SK-N-SH (cell line): ENCODE measurements at regions not wholly inside any gene's neighbourhood (a gene's known extent, or its start where the extent isn't known, plus 50 kb on each side); places are given as distances from the start of the nearest gene placed in this dataset.

Source experiments
- CTCF ChIA-PET: fragments of 300-600, 350-600 bp; formaldehyde crosslinking; extraction: SDS; loops from one replicate; lab custom pipeline; 2021; lab: Yijun Ruan, JAX
- POLR2A ChIA-PET: fragments of 350-600 bp; sonication (Branson Sonifier 250); formaldehyde crosslinking; extraction: SDS; loops from one replicate; lab custom pipeline; 2020; ENCODE audit warnings: antibody characterized with exemption, inconsistent platforms; lab: Yijun Ruan, JAX
- DNase-seq: peaks from one replicate; pipeline ENCODE4 v3.0.0; 2012
- H2AFZ ChIP-seq: fragments of 200-600 bp; sonication (generic); 2 replicates; pipeline ENCODE4 v1.8.1; 2016; ENCODE audit warnings: antibody characterized with exemption, mild to moderate bottlenecking, low read depth
- H3F3A ChIP-seq: fragments of 200-600 bp; sonication (generic); replicated peaks from 2 replicates; pipeline ENCODE3; 2016; ENCODE audit warnings: antibody characterized with exemption, mild to moderate bottlenecking; ENCODE audit not compliant: insufficient read depth
- H3K27ac ChIP-seq, 2 experiments: fragments of 200-500 bp in 1 of 2; fragments of 200-600 bp in 1 of 2; sonication (Bioruptor generic) in 1 of 2; sonication (generic), shearing (Covaris generic) in 1 of 2; 2 replicates each; pipeline versions ENCODE4 v1.5.1 to v1.6.1; 2014 to 2016; ENCODE audit warnings: low read depth in 2 of 2, inconsistent platforms in 1 of 2, low read length in 1 of 2, mild to moderate bottlenecking in 1 of 2, mixed read lengths in 1 of 2
- H3K27me3 ChIP-seq: fragments of 200-600 bp; sonication (generic), shearing (Covaris generic); 2 replicates; pipeline ENCODE4 v1.6.1; 2016; ENCODE audit warnings: mixed run types; ENCODE audit not compliant: insufficient read depth
- H3K36me3 ChIP-seq, 2 experiments: fragments of 200-500 bp in 1 of 2; fragments of 200-600 bp in 1 of 2; sonication (Bioruptor generic) in 1 of 2; sonication (generic) in 1 of 2; replicated peaks in 1 of 2; 2 replicates each; pipeline versions ENCODE3 to v1.5.1; 2014 to 2016; ENCODE audit warnings: low read length in 1 of 2, mild to moderate bottlenecking in 1 of 2; ENCODE audit not compliant: insufficient read depth in 2 of 2, control insufficient read depth in 1 of 2
- H3K4me1 ChIP-seq, 2 experiments: fragments of 200-500 bp in 1 of 2; fragments of 200-600 bp in 1 of 2; sonication (Bioruptor generic) in 1 of 2; sonication (generic), shearing (Covaris generic) in 1 of 2; 2 replicates each; pipeline versions ENCODE4 v1.5.1 to v1.6.1; 2014 to 2016; ENCODE audit warnings: low read depth in 1 of 2, low read length in 1 of 2, mixed run types in 1 of 2; ENCODE audit not compliant: insufficient read depth in 2 of 2, control insufficient read depth in 1 of 2
- H3K4me2 ChIP-seq: fragments of 200-600 bp; sonication (generic), shearing (Covaris generic); 2 replicates; pipeline ENCODE4 v1.6.1; 2017; ENCODE audit warnings: mixed run types
- H3K4me3 ChIP-seq, 2 experiments: fragments of 200-500 bp in 1 of 2; fragments of 200-600 bp in 1 of 2; sonication (Bioruptor generic) in 1 of 2; sonication (generic), shearing (Covaris generic) in 1 of 2; 2 replicates each; pipeline versions ENCODE4 v1.5.1 to v1.8.1; 2014 to 2016; ENCODE audit warnings: low read depth in 2 of 2, inconsistent platforms in 1 of 2, low read length in 1 of 2, mild to moderate bottlenecking in 1 of 2, mixed read lengths in 1 of 2, moderate library complexity in 1 of 2
- H3K79me2 ChIP-seq: fragments of 200-600 bp; sonication (generic); 2 replicates; pipeline ENCODE4 v1.8.1; 2017; ENCODE audit warnings: mild to moderate bottlenecking; ENCODE audit not compliant: insufficient read depth
- H3K9ac ChIP-seq: fragments of 200-600 bp; sonication (generic); 2 replicates; pipeline ENCODE4 v1.6.1; 2017; ENCODE audit warnings: mixed run types
- H3K9me2 ChIP-seq: fragments of 200-600 bp; sonication (generic); 2 replicates; pipeline ENCODE4 v1.6.1; 2017; ENCODE audit warnings: mixed run types
- H3K9me3 ChIP-seq: fragments of 200-600 bp; sonication (generic); 2 replicates; pipeline ENCODE4 v1.6.1; 2017; ENCODE audit warnings: mixed run types, mild to moderate bottlenecking, moderate library complexity
- H4K20me1 ChIP-seq: fragments of 200-600 bp; sonication (generic); 2 replicates; pipeline ENCODE4 v1.6.1; 2017; ENCODE audit warnings: mild to moderate bottlenecking, mixed run types; ENCODE audit not compliant: insufficient read depth
- CHD2 ChIP-seq: fragments of 150-350 bp; IDR thresholded peaks from 2 replicates; pipeline ENCODE4 v1.6.1; 2018; ENCODE audit warnings: low read length; ENCODE audit not compliant: partially characterized antibody
- EZH2phosphoT487 ChIP-seq: fragments of 200-600 bp; sonication (generic); IDR thresholded peaks from 2 replicates; pipeline ENCODE4 v1.6.1; 2017; ENCODE audit warnings: low read depth, mixed run types, mild to moderate bottlenecking, antibody characterized with exemption, moderate library complexity, borderline replicate concordance
- FOSL2 ChIP-seq: IDR thresholded peaks from 2 replicates; pipeline ENCODE4 v1.4.0; 2012; ENCODE audit warnings: low read depth, mild to moderate bottlenecking, moderate library complexity, borderline replicate concordance
- FOXJ3 ChIP-seq: sonication (generic); formaldehyde crosslinking; IDR thresholded peaks from 2 replicates; pipeline ENCODE4 v1.5.1; 2020; ENCODE audit warnings: mild to moderate bottlenecking, missing genetic modification reagents
- FOXM1 ChIP-seq: IDR thresholded peaks from 2 replicates; pipeline ENCODE4 v1.4.0; 2012; ENCODE audit warnings: low read depth, mild to moderate bottlenecking
- JUND ChIP-seq: IDR thresholded peaks from 2 replicates; pipeline ENCODE4 v1.4.0; 2012
- MEF2A ChIP-seq: IDR thresholded peaks from 2 replicates; pipeline ENCODE4 v1.4.0; 2012; ENCODE audit warnings: low read depth, borderline replicate concordance
- MXI1 ChIP-seq: IDR thresholded peaks from 2 replicates; pipeline ENCODE4 v1.6.1; 2012; ENCODE audit warnings: mild to moderate bottlenecking, low read depth, low read length, improper control_type of control experiment
- POLR2AphosphoS5 ChIP-seq: IDR thresholded peaks from 2 replicates; pipeline ENCODE4 v1.6.1; 2012; ENCODE audit warnings: low read depth, low read length
- RCOR1 ChIP-seq: fragments of 150-350 bp; IDR thresholded peaks from 2 replicates; pipeline ENCODE4 v1.6.1; 2017; ENCODE audit warnings: antibody characterized with exemption, low read length
- RFX5 ChIP-seq: IDR thresholded peaks from 2 replicates; pipeline ENCODE4 v1.6.1; 2012; ENCODE audit warnings: mild to moderate bottlenecking, improper control_type of control experiment, low read length
- SIN3A ChIP-seq: IDR thresholded peaks from 2 replicates; pipeline ENCODE4 v1.6.1; 2012; ENCODE audit warnings: low read depth, mild to moderate bottlenecking, low read length, moderate library complexity, borderline replicate concordance
- TCF12 ChIP-seq: IDR thresholded peaks from 2 replicates; pipeline ENCODE4 v1.4.0; 2012
- TEAD4 ChIP-seq: IDR thresholded peaks from 2 replicates; pipeline ENCODE4 v1.4.0; 2012; ENCODE audit warnings: mild to moderate bottlenecking, borderline replicate concordance; ENCODE audit not compliant: insufficient read depth
- YY1 ChIP-seq: IDR thresholded peaks from 2 replicates; pipeline ENCODE4 v1.4.0; 2012; ENCODE audit warnings: low read depth, mild to moderate bottlenecking
- WGBS: methylation state at CpG from one replicate; pipeline ENCODE4 v1.1.6; 2017; ENCODE audit warnings: low lambda C conversion rate; 5-methylcytosine and 5-hydroxymethylcytosine counted together
- TF ChIP-seq, protein P1 (sequence below): fragments of 150-350 bp; IDR thresholded peaks from 2 replicates; pipeline ENCODE4 v1.6.1; 2017; ENCODE audit warnings: antibody characterized with exemption, low read length, low read depth, borderline replicate concordance
- TF ChIP-seq, protein P2 (sequence below): fragments of 200-600 bp; sonication (generic); IDR thresholded peaks from 2 replicates; pipeline ENCODE4 v1.6.1; 2017; ENCODE audit warnings: antibody characterized with exemption, mild to moderate bottlenecking, moderate library complexity
- TF ChIP-seq, protein P3 (sequence below): IDR thresholded peaks from 2 replicates; pipeline ENCODE4 v1.4.0; 2012; ENCODE audit warnings: low read depth, borderline replicate concordance
- TF ChIP-seq, protein P4 (sequence below): IDR thresholded peaks from 2 replicates; pipeline ENCODE4 v1.4.0; 2012; ENCODE audit warnings: low read depth
- TF ChIP-seq, protein P5 (sequence below): IDR thresholded peaks from 2 replicates; pipeline ENCODE4; 2012

DNA sequence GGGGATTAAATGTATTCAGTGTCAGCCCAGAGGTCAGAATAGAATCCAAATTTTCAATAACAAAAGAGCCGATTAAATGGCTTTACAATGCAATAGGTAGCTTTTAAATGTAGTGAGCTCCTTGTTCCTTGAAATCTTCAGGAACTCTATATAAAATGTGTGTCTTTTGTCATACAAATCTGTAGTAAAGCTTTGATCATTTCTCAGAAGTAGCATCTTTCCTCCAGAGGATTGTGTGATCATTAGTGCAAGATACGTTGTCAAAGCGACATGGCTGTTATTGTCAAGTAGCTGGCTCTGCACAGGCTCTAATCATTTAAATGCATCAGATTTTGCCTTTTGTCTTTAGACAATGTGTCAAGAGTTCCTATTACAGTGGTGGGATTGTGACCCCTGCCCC, 116.1 kb upstream of the NAMPT start:
- POLR2A ChIA-PET: no interaction called here
- 98% methylated on average over 3 of the region's 3 CpGs for WGBS
- CTCF ChIA-PET: interaction anchor here (0.6 to 3.5 kb wide), 6 partner anchors 10 to 224 kb away, joined by 3 to 13 read pairs (median 4); no protein-coding TSS in a partner anchor
- no peaks in the 10 kb centered on the region for H3K4me1 ChIP-seq
- H3K4me2 ChIP-seq: no peak overlapping the region
- TF ChIP-seq JUND (no peak), FOSL2 (no peak), TCF12 (no peak), SIN3A (no peak), EZH2phosphoT487 (no peak), RCOR1 (no peak), RFX5 (no peak), MEF2A (no peak), POLR2AphosphoS5 (no peak), TEAD4 (no peak), YY1 (no peak), MXI1 (no peak), FOXJ3 (no peak), CHD2 (no peak), FOXM1 (no peak)
- TF ChIP-seq, protein P1, sequence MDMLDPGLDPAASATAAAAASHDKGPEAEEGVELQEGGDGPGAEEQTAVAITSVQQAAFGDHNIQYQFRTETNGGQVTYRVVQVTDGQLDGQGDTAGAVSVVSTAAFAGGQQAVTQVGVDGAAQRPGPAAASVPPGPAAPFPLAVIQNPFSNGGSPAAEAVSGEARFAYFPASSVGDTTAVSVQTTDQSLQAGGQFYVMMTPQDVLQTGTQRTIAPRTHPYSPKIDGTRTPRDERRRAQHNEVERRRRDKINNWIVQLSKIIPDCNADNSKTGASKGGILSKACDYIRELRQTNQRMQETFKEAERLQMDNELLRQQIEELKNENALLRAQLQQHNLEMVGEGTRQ: no peak
- TF ChIP-seq, protein P2, sequence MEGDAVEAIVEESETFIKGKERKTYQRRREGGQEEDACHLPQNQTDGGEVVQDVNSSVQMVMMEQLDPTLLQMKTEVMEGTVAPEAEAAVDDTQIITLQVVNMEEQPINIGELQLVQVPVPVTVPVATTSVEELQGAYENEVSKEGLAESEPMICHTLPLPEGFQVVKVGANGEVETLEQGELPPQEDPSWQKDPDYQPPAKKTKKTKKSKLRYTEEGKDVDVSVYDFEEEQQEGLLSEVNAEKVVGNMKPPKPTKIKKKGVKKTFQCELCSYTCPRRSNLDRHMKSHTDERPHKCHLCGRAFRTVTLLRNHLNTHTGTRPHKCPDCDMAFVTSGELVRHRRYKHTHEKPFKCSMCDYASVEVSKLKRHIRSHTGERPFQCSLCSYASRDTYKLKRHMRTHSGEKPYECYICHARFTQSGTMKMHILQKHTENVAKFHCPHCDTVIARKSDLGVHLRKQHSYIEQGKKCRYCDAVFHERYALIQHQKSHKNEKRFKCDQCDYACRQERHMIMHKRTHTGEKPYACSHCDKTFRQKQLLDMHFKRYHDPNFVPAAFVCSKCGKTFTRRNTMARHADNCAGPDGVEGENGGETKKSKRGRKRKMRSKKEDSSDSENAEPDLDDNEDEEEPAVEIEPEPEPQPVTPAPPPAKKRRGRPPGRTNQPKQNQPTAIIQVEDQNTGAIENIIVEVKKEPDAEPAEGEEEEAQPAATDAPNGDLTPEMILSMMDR: no peak
- TF ChIP-seq, protein P3, sequence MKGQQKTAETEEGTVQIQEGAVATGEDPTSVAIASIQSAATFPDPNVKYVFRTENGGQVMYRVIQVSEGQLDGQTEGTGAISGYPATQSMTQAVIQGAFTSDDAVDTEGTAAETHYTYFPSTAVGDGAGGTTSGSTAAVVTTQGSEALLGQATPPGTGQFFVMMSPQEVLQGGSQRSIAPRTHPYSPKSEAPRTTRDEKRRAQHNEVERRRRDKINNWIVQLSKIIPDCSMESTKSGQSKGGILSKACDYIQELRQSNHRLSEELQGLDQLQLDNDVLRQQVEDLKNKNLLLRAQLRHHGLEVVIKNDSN: no peak
- TF ChIP-seq, protein P4, sequence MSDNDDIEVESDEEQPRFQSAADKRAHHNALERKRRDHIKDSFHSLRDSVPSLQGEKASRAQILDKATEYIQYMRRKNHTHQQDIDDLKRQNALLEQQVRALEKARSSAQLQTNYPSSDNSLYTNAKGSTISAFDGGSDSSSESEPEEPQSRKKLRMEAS: no peak
- TF ChIP-seq, protein P5, sequence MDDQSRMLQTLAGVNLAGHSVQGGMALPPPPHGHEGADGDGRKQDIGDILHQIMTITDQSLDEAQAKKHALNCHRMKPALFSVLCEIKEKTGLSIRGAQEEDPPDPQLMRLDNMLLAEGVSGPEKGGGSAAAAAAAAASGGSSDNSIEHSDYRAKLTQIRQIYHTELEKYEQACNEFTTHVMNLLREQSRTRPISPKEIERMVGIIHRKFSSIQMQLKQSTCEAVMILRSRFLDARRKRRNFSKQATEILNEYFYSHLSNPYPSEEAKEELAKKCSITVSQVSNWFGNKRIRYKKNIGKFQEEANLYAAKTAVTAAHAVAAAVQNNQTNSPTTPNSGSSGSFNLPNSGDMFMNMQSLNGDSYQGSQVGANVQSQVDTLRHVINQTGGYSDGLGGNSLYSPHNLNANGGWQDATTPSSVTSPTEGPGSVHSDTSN: no peak
- H3K9me3 ChIP-seq: no peaks in the 10 kb centered on the region
- H2AFZ ChIP-seq: no peak overlapping the region
- H3K79me2 ChIP-seq: no peaks in the 10 kb centered on the region
- H3K9me2 ChIP-seq: no peaks in the 10 kb centered on the region
- H3K4me3 ChIP-seq: no peak overlapping the region
- no peaks in the 10 kb centered on the region for H4K20me1 ChIP-seq
- H3F3A ChIP-seq: no peaks in the 10 kb centered on the region
- no peaks in the 10 kb centered on the region for H3K36me3 ChIP-seq
- no peak overlapping the region for H3K9ac ChIP-seq
- no peak overlapping the region for H3K27ac ChIP-seq
- DNase-seq: no peak
- no peaks in the 10 kb centered on the region; the same call in 1 of the 2 replicates for H3K27me3 ChIP-seq
